ENCODE measurements at regions not wholly inside any gene's neighbourhood (a gene's known extent, or its start where the extent isn't known, plus 50 kb on each side); places are given as distances from the start of the nearest gene placed in this dataset.

GRCh38 chr2:22485486-22485885, 899.5 kb upstream of the KLHL29 start:
- DNase-seq (ENCODE audit: low read depth, low spot score) = no peak
- H3K4me3 Mint-ChIP-seq = no peak overlapping the region
- no peak for TF ChIP-seq CTCF (conservative IDR thresholded peaks at IDR 0.05)
- peaks cover 9% of the 10 kb centered on the region for H3K4me1 Mint-ChIP-seq
- no peaks in the 10 kb centered on the region for H3K27me3 Mint-ChIP-seq (ENCODE audit: low read depth)
- H3K27ac Mint-ChIP-seq (ENCODE audit: unreplicated experiment) = no peak overlapping the region
- H3K36me3 Mint-ChIP-seq (ENCODE audit: low read depth) = peaks cover 3% of the 10 kb centered on the region
- peaks cover 7% of the 10 kb centered on the region for H3K9me3 Mint-ChIP-seq

- Mint-ChIP-seq H3K36me3 (ENCODE audit: low read depth) (peaks cover 3% of the 10 kb centered on the region), H3K27ac (ENCODE audit: unreplicated experiment) (no peak overlapping the region), H3K4me3 (no peak overlapping the region), H3K9me3 (peaks cover 9% of the 10 kb centered on the region), H3K4me1 (peaks cover 9% of the 10 kb centered on the region), H3K27me3 (ENCODE audit: low read depth) (no peaks in the 10 kb centered on the region)
- TF ChIP-seq CTCF (conservative IDR thresholded peaks at IDR 0.05) = no peak
- DNase-seq (ENCODE audit: low read depth, low spot score) = no peak
These were observed 898.6 kb upstream of the KLHL29 start for GRCh38 chr2:22486343-22486742.

- DNase-seq (ENCODE audit: low read depth, low spot score) = no peak
- H3K36me3 Mint-ChIP-seq (ENCODE audit: low read depth) = peaks cover 3% of the 10 kb centered on the region
- no peaks in the 10 kb centered on the region for H3K27me3 Mint-ChIP-seq (ENCODE audit: low read depth)
- no peak for TF ChIP-seq CTCF (conservative IDR thresholded peaks at IDR 0.05)
- peaks cover 9% of the 10 kb centered on the region for H3K9me3 Mint-ChIP-seq
- H3K27ac Mint-ChIP-seq (ENCODE audit: unreplicated experiment) = no peak overlapping the region
- H3K4me1 Mint-ChIP-seq = peaks cover 9% of the 10 kb centered on the region
- no peak overlapping the region for H3K4me3 Mint-ChIP-seq
These were observed 897.9 kb upstream of the KLHL29 start for GRCh38 chr2:22487036-22487435.

- Mint-ChIP-seq H3K27me3 (ENCODE audit: low read depth) (no peaks in the 10 kb centered on the region), H3K9me3 (peaks cover 9% of the 10 kb centered on the region), H3K36me3 (ENCODE audit: low read depth) (peaks cover 3% of the 10 kb centered on the region), H3K4me1 (peaks cover 9% of the 10 kb centered on the region), H3K4me3 (no peak overlapping the region), H3K27ac (ENCODE audit: unreplicated experiment) (no peak overlapping the region)
- DNase-seq (ENCODE audit: low read depth, low spot score) = no peak
- TF ChIP-seq CTCF (conservative IDR thresholded peaks at IDR 0.05) = no peak
These were observed 897.4 kb upstream of the KLHL29 start for GRCh38 chr2:22487541-22487940.

GRCh38 chr2:22491442-22491841, 893.5 kb upstream of the KLHL29 start:
- Mint-ChIP-seq H3K27ac (ENCODE audit: unreplicated experiment) (no peak overlapping the region), H3K9me3 (peaks cover 9% of the 10 kb centered on the region), H3K36me3 (ENCODE audit: low read depth) (peaks cover 3% of the 10 kb centered on the region), H3K27me3 (ENCODE audit: low read depth) (no peaks in the 10 kb centered on the region), H3K4me1 (peaks cover 9% of the 10 kb centered on the region), H3K4me3 (no peak overlapping the region)
- no peak for DNase-seq (ENCODE audit: low read depth, low spot score)
- no peak for TF ChIP-seq CTCF (conservative IDR thresholded peaks at IDR 0.05)

- TF ChIP-seq CTCF (conservative IDR thresholded peaks at IDR 0.05) = no peak
- no peak overlapping the region for H3K27ac Mint-ChIP-seq (ENCODE audit: unreplicated experiment)
- no peaks in the 10 kb centered on the region for H3K27me3 Mint-ChIP-seq (ENCODE audit: low read depth)
- no peak for DNase-seq (ENCODE audit: low read depth, low spot score)
- H3K4me3 Mint-ChIP-seq = no peak overlapping the region
- H3K4me1 Mint-ChIP-seq = peaks cover 5% of the 10 kb centered on the region
- H3K9me3 Mint-ChIP-seq = peaks cover 8% of the 10 kb centered on the region
- no peaks in the 10 kb centered on the region for H3K36me3 Mint-ChIP-seq (ENCODE audit: low read depth)
These were observed 890.8 kb upstream of the KLHL29 start for GRCh38 chr2:22494156-22494555.

Data from neural crest cell (in vitro differentiated cells).